ENCODE measurements at regions not wholly inside any gene's neighbourhood (a gene's known extent, or its start where the extent isn't known, plus 50 kb on each side); places are given as distances from the start of the nearest gene placed in this dataset.

DNA sequence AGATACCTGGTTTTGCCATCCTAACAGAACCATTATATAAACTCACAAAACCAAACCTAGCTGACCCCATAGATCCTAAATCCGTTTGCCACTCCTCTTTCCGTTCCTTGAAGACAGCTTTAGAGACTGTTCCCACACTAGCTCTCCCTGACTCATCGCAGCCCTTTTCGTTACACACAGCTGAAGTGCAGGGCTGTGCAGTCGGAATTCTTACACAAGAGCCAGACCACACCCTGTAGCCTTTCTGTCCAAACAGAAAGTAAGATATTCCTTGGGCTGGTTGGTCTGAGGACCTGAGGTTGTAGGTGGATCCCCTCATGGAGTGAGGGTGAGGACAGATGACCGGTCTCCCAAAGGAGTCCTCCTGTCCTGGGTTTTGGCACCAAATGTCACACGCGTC is 56.7 kb upstream of the NAA35 start:
- DNase-seq = no peak

DNA sequence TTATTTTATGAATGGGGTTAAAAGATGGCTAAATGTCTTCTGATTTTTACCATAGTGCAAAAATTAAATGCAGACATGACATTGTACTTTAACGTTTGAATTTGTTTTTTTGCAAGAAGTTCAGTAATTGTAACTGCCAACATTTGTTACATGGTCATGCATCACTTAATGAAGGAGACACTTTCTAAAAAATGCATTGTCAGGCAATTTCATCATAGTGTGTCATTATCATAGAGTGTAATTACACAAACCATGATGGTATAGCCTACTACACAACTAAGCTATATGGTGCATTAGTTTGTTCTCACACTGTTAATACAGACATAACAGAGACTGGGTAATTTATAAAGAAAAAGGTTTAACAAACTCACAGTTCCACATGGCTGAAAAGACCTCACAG is 50.0 kb upstream of the NAA35 start:
- DNase-seq = no peak
